LNCaP clone FGC (cell line): ENCODE measurements at regions not wholly inside any gene's neighbourhood (a gene's known extent, or its start where the extent isn't known, plus 50 kb on each side); places are given as distances from the start of the nearest gene placed in this dataset.

ENCODE experiments used
- DNase-seq: peaks from one replicate; pipeline ENCODE4 v3.0.0-alpha.2; 2011; ENCODE audit warnings: low read depth
- H3K4me3 ChIP-seq: 2 replicates; pipeline ENCODE4 v1.5.1; 2011; ENCODE audit warnings: mild to moderate bottlenecking, low read depth, low read length, control low read depth
- TF ChIP-seq, protein P1 (sequence below): IDR thresholded peaks from 2 replicates; pipeline ENCODE4 v1.5.1; 2012; ENCODE audit warnings: mild to moderate bottlenecking; ENCODE audit not compliant: control insufficient read depth, insufficient read depth; ENCODE audit errors: extremely low read depth

DNA sequence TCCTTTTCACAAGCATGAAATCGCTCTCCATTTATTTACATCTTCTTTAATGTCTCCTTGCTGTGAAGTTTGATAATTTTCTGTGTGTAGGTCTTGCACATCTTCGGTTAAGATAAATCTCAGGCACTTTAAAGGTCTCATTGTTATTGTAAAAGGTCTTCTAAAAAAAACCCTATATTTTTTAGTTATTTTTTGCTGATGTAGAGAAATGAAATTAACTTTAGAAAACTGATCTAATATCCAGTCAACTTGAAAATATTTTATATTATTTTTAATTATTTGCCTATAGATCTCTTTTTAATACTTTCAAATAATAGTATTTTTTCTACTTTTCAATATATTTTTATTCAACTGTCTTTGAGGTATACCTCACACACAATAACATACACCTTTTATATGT lies 169.4 kb downstream of the INSIG2 start:
- no peak overlapping the region for H3K4me3 ChIP-seq
- DNase-seq: no peak
- TF ChIP-seq, protein P1, sequence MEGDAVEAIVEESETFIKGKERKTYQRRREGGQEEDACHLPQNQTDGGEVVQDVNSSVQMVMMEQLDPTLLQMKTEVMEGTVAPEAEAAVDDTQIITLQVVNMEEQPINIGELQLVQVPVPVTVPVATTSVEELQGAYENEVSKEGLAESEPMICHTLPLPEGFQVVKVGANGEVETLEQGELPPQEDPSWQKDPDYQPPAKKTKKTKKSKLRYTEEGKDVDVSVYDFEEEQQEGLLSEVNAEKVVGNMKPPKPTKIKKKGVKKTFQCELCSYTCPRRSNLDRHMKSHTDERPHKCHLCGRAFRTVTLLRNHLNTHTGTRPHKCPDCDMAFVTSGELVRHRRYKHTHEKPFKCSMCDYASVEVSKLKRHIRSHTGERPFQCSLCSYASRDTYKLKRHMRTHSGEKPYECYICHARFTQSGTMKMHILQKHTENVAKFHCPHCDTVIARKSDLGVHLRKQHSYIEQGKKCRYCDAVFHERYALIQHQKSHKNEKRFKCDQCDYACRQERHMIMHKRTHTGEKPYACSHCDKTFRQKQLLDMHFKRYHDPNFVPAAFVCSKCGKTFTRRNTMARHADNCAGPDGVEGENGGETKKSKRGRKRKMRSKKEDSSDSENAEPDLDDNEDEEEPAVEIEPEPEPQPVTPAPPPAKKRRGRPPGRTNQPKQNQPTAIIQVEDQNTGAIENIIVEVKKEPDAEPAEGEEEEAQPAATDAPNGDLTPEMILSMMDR: no peak

DNA sequence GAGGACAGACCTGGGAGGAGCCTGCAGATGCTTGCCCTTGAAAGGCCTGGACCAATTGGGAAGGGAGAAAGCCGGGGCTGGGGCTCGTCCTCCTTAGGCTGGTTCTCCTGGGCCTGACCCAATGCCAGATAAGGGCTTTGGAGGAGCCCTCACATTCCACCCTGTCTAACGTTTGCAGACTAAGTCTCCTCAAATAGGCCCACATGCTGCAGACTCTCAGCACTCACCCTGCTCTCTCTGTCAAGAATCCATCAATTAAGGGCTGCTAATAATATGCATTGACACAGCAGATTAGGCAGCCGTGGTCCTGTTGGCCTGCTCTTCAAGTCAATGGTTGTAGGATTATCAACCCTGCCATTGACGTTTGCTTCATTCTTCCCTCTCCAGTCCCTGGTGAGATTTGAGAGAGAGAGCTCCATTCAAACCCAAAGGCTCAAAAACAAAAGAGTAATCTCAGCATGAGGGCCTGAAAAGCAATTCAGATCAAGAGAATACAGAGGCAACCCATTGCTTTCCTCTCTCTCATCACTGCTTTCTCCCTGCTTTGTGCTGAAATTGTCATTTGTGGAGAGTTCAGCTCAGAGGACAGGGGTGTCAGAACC lies 167.6 kb downstream of the INSIG2 start:
- DNase-seq: no peak
- no peak overlapping the region for H3K4me3 ChIP-seq
- TF ChIP-seq, protein P1: no peak

DNA sequence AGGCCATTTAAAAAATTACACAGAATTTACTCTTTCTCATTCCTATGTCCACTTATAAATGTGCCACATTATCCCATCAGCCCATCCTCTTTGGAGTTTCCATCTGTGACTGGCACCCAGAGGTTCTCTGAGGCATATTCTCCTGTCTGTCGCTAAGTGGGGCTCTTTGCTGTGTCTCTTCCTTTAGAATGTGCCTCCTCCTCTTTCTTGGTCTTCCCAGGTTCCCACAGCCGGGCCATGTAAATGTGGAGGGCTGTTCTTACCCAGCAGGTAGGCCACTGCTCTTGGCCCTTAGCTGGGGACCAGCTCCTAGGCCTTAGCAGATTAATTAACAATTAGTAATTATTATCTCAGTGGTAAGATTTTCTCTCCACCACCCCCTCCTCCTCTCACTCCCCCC lies 167.0 kb downstream of the INSIG2 start:
- TF ChIP-seq, protein P1: no peak
- H3K4me3 ChIP-seq: no peak overlapping the region
- DNase-seq: no peak

DNA sequence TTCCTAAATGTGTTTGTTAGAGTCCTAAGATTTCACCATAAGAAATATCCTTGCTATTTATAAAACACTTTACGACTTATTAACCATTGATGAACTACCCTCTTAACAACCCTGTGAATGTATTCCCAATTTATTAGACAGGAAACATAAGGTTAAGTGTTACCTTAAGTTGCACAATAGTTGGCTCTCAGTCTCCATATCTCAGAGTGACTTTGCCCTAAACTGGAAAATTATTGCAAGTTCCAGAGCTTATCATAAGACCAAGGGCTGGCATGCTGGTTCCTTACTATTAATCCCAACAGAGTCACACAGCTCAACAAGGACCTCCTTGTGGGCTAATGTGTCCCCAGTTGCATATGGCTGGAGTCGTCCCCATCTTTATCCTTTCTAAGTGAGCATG lies 165.8 kb downstream of the INSIG2 start:
- TF ChIP-seq, protein P1: no peak
- no peak for DNase-seq
- no peak overlapping the region for H3K4me3 ChIP-seq

DNA sequence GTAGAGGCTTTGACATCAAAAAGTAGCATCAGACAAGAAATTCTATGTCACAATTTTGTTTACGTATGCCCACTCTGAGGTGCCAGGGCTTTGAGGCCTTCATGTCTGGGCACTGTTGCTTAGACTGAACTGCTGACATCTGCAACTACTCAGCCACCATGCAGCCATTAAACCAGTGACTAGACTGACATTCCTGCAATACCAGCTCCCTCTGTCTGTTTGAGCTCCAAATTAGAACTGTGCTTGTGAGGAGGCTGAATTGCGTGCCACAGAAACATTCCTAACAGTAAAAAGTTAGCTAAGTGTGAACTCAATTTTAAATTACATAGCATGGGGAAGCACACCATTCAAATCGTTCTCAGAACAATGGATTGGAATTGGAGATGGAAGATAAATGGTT lies 163.2 kb downstream of the INSIG2 start:
- TF ChIP-seq, protein P1: no peak
- H3K4me3 ChIP-seq: no peak overlapping the region
- DNase-seq: no peak

DNA sequence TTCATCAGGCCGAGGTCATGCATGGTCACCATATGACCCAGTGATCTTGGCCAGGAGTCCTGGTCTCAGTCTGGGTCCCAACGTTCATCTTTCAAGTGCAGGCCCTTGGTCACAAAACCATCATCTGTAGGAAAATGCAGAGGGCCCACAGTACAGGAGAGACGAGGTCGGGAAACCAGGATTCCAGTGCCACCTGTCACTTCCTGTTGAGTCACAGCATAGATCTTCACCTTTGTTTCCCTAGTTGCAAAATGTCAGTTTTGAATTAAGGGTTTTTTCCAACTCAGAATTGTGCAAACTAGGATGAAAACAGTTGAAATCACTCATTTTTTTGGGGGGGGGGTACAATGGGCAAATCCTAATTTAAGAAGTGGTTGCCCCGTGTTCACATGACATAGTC lies 162.2 kb downstream of the INSIG2 start:
- H3K4me3 ChIP-seq: no peak overlapping the region
- no peak for DNase-seq
- TF ChIP-seq, protein P1: no peak

DNA sequence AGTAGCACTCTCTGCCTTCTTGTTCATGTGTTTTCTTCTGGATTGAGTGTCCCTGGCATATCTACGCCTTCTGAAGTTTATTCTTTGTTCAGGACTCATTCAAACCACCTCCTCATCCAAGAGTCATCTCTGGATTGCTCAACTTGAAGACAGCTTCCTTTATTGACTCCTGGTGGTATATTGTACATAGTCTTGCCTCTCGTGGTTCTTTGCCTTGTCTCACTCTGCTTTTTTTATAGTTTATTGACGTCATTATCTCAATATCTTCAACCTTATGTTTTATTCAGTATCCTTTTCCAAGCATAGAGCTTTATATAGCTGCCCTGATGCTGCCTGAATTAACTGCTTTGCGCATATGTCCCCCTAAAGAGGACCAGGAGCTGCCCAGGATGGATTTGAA lies 161.7 kb downstream of the INSIG2 start:
- no peak for DNase-seq
- H3K4me3 ChIP-seq: no peak overlapping the region
- TF ChIP-seq, protein P1: no peak
